GM12864 (cell line): ENCODE measurements at regions not wholly inside any gene's neighbourhood (a gene's known extent, or its start where the extent isn't known, plus 50 kb on each side); places are given as distances from the start of the nearest gene placed in this dataset.

ENCODE experiments used
- DNase-seq: peaks from one replicate; pipeline ENCODE4 v3.0.0-alpha.2; 2011; ENCODE audit warnings: low read depth
- H3K4me3 ChIP-seq: 2 replicates; pipeline ENCODE4 v1.5.1; 2011; ENCODE audit warnings: mild to moderate bottlenecking, low read depth, low read length, control low read depth
- CTCF ChIP-seq: IDR thresholded peaks from 2 replicates; pipeline ENCODE4 v1.5.1; 2011; ENCODE audit warnings: low read depth, mild to moderate bottlenecking, moderate library complexity, low read length, control low read depth, inconsistent platforms; ENCODE audit errors: missing control alignments

- H3K4me3 ChIP-seq: no peak overlapping the region
- DNase-seq: no peak
- TF ChIP-seq CTCF: no peak
These were observed 962.4 kb upstream of the SOX9 start for GRCh38 chr17:71158437-71158836.

- no peak overlapping the region for H3K4me3 ChIP-seq
- TF ChIP-seq CTCF: no peak
- DNase-seq: no peak
These were observed 957.6 kb upstream of the SOX9 start for GRCh38 chr17:71163121-71163812.

GRCh38 chr17:71163813-71164122, 957.1 kb upstream of the SOX9 start:
- H3K4me3 ChIP-seq: no peak overlapping the region
- DNase-seq: no peak
- no peak for TF ChIP-seq CTCF

GRCh38 chr17:71164561-71164960, 956.3 kb upstream of the SOX9 start:
- no peak overlapping the region for H3K4me3 ChIP-seq
- no peak for DNase-seq
- TF ChIP-seq CTCF: no peak

- TF ChIP-seq CTCF: no peak
- H3K4me3 ChIP-seq: no peak overlapping the region
- DNase-seq: no peak
These were observed 954.5 kb upstream of the SOX9 start for GRCh38 chr17:71166311-71166710.

GRCh38 chr17:71168053-71168741, 952.6 kb upstream of the SOX9 start:
- no peak overlapping the region for H3K4me3 ChIP-seq
- no peak for TF ChIP-seq CTCF
- no peak for DNase-seq

GRCh38 chr17:71170070-71170469, 950.8 kb upstream of the SOX9 start:
- TF ChIP-seq CTCF: no peak
- no peak overlapping the region for H3K4me3 ChIP-seq
- no peak for DNase-seq
